Activated naive CD8-positive, alpha-beta T cell treated with anti-CD3 and anti-CD28 coated beads, Interleukin-2, amount 50 U/mL, for 24 hours (primary cell): ENCODE measurements at regions not wholly inside any gene's neighbourhood (a gene's known extent, or its start where the extent isn't known, plus 50 kb on each side); places are given as distances from the start of the nearest gene placed in this dataset.
A peak's percentile ranks its signal among the peaks of the same experiment; 100 is the strongest.

ENCODE experiments used
- ATAC-seq: fragments of 150-1000 bp; cut with Tn5 transposase; one replicate; pipeline ENCODE4 v1.10.0; 2021
- DNase-seq: peaks from one replicate; pipeline ENCODE4 v3.0.0; 2021
- H3K27ac Mint-ChIP-seq: one replicate; pipeline ENCODE4 v1.8.0; 2021; ENCODE audit warnings: mild to moderate bottlenecking, mixed read lengths
- H3K27me3 Mint-ChIP-seq: one replicate; pipeline ENCODE4 v1.8.0; 2021; ENCODE audit warnings: mixed read lengths
- H3K36me3 Mint-ChIP-seq: one replicate; pipeline ENCODE4 v1.8.0; 2021; ENCODE audit warnings: low read depth, mixed read lengths
- H3K4me1 Mint-ChIP-seq: one replicate; pipeline ENCODE4 v1.8.0; 2021; ENCODE audit warnings: mixed read lengths
- H3K4me3 Mint-ChIP-seq: one replicate; pipeline ENCODE4 v1.8.0; 2021; ENCODE audit warnings: mild to moderate bottlenecking, moderate library complexity, mixed read lengths
- H3K9me3 Mint-ChIP-seq: one replicate; pipeline ENCODE4 v1.8.0; 2021; ENCODE audit warnings: mixed read lengths

- peaks cover 36% of the 10 kb centered on the region for H3K27me3 Mint-ChIP-seq
- H3K4me1 Mint-ChIP-seq = no peaks in the 10 kb centered on the region
- no peaks in the 10 kb centered on the region for H3K36me3 Mint-ChIP-seq
- no peak overlapping the region for H3K4me3 Mint-ChIP-seq
- H3K9me3 Mint-ChIP-seq = no peaks in the 10 kb centered on the region
- H3K27ac Mint-ChIP-seq = no peak overlapping the region
- ATAC-seq (no peak), DNase-seq (no peak)
These were observed 64.8 kb downstream of the CDCA7 start for GRCh38 chr2:173419506-173419905.

DNA sequence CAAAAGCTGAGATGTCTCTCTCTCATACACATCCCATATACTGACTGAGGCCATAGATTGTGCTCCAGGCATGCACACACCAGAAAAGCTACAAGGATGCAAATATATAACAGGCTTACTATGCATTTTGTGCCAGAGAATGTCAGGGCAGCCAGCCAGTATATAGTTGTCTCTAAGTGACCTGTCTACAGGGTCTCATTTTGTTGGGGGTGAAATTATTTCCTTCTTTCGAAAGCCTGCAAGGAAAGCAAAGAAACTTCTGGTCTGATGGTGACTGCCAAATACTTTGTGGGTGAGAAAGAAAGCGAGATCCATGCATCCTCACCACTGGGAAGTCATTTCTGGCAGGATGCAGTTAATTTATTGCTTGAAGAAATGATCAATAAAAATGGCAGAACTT, 70.2 kb downstream of the CDCA7 start:
- no peak for ATAC-seq
- H3K36me3 Mint-ChIP-seq = no peaks in the 10 kb centered on the region
- H3K4me3 Mint-ChIP-seq = no peak overlapping the region
- H3K27me3 Mint-ChIP-seq = peaks cover 26% of the 10 kb centered on the region
- H3K9me3 Mint-ChIP-seq = no peaks in the 10 kb centered on the region
- no peak overlapping the region for H3K27ac Mint-ChIP-seq
- H3K4me1 Mint-ChIP-seq = no peaks in the 10 kb centered on the region
- DNase-seq = no peak

DNA sequence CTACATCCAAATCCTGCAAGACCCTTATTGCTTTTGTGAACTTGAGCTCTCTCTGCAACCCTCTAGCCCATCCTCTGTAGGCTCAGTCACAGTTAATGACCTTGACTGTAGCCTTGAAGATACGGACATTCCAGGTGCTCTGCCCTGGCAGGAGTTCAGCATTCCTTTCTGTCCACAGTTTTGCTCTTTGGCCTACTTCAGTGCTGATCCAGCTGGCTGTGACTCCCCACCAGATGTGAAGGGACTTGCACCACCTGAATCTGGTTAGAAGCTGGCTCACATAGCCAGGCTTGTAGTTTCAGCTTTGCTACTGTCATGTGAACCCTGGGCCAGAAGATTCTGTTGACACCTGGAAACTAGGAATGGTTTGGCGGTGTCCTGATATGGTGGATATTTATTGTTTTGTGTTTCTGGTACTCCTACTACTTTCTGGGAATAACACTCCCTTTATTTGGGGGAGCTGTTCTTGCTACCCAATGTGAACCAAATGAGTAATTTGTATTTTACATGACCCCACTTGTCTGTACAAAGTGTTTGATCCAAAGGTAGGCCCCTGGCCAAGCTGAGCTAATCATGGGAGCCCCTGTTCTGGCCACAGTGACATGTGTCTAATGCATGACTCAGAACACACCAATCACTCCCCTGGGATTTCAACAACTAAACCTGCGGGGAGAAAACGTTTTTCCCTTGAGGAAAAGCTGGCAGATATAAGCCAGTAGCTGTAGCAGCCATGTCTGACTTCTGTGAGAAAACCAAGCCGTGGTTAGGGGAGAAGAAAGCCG, 73.4 kb downstream of the CDCA7 start:
- Mint-ChIP-seq H3K27me3 (peaks cover 15% of the 10 kb centered on the region), H3K27ac (no peak overlapping the region), H3K4me1 (no peaks in the 10 kb centered on the region), H3K36me3 (no peaks in the 10 kb centered on the region), H3K9me3 (no peaks in the 10 kb centered on the region), H3K4me3 (no peak overlapping the region)
- ATAC-seq (no peak), DNase-seq (no peak)

DNA sequence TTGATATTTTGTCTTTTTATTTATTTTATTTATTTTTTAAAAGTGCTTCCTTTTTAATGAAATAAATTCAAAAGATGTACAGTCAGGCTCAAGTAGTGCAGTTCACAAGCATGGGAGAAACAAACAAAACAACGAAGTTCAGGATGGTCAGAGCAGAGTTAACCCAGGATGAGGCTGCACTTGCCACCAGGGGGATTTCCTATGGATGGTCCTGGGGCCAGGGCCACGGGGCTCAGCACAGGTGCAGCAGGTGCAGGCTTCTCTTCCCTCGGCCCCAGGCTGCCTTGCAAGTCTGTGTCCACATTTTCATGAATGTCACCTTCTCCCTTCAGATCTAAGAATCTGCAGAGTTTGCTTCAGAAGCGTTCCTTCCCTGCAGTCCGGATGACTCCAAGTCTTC, 76.5 kb downstream of the CDCA7 start:
- Mint-ChIP-seq H3K9me3 (no peaks in the 10 kb centered on the region), H3K27ac (no peak overlapping the region), H3K36me3 (no peaks in the 10 kb centered on the region), H3K27me3 (peaks cover 19% of the 10 kb centered on the region), H3K4me1 (peaks cover 6% of the 10 kb centered on the region), H3K4me3 (no peak overlapping the region)
- no peak for DNase-seq
- no peak for ATAC-seq

- DNase-seq = no peak
- H3K4me1 Mint-ChIP-seq = peaks cover 7% of the 10 kb centered on the region
- H3K9me3 Mint-ChIP-seq = no peaks in the 10 kb centered on the region
- H3K27ac Mint-ChIP-seq = no peak overlapping the region
- no peak for ATAC-seq
- H3K36me3 Mint-ChIP-seq = no peaks in the 10 kb centered on the region
- no peak overlapping the region for H3K4me3 Mint-ChIP-seq
- H3K27me3 Mint-ChIP-seq = peaks cover 19% of the 10 kb centered on the region
These were observed 77.5 kb downstream of the CDCA7 start for GRCh38 chr2:173432049-173432754.

DNA sequence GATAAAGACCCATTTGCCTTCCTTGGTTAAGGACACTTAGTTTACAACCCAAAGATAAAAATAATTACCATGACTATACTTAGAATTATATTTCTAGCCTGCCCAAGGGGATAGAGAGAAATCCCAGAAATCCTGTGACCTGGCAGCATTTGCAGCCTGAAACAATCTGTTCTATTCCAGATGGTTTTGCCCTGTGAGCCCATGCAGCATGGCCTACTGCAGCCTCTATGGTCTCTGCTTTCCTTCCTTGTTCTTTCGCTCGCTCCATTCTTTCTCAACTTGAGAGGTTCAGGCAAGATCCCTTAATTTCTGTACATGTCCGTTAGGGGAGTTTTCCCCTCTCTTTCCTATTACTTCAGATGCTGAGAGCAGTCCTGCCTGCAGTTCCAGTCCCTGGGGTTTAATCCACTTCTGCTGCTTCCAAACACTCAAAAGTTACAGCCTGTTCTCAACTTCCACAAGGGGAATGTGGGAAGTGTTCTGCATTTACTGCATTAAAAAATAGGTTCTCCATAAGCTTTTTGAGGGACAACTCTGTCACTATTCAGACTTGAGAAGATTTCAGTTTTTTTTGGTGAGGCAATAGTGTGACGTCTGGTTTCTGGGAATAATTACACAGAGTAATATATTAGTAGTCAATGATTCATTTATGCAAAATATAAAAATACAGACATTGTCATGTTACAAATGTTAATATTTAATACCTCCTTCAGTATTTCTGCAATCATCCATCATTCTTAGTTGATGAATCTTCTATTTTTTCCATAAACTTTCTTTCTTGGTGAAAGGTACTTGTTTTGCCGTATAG, 80.3 kb downstream of the CDCA7 start:
- Mint-ChIP-seq H3K27me3 (peaks cover 15% of the 10 kb centered on the region), H3K9me3 (no peaks in the 10 kb centered on the region), H3K4me1 (peaks cover 7% of the 10 kb centered on the region), H3K27ac (no peak overlapping the region), H3K4me3 (no peak overlapping the region), H3K36me3 (no peaks in the 10 kb centered on the region)
- DNase-seq = no peak
- ATAC-seq = no peak

GRCh38 chr2:173435574-173435973, 80.9 kb downstream of the CDCA7 start:
- Mint-ChIP-seq H3K9me3 (no peaks in the 10 kb centered on the region), H3K36me3 (no peaks in the 10 kb centered on the region), H3K4me1 (peaks cover 7% of the 10 kb centered on the region), H3K27ac (no peak overlapping the region), H3K27me3 (peaks cover 11% of the 10 kb centered on the region), H3K4me3 (no peak overlapping the region)
- no peak for DNase-seq
- no peak for ATAC-seq

GRCh38 chr2:173436088-173436487, 81.4 kb downstream of the CDCA7 start:
- no peak for ATAC-seq
- no peak for DNase-seq
- no peak overlapping the region for H3K27ac Mint-ChIP-seq
- H3K27me3 Mint-ChIP-seq = peaks cover 11% of the 10 kb centered on the region
- H3K4me1 Mint-ChIP-seq = peaks cover 7% of the 10 kb centered on the region
- no peaks in the 10 kb centered on the region for H3K36me3 Mint-ChIP-seq
- H3K4me3 Mint-ChIP-seq = no peak overlapping the region
- no peaks in the 10 kb centered on the region for H3K9me3 Mint-ChIP-seq

DNA sequence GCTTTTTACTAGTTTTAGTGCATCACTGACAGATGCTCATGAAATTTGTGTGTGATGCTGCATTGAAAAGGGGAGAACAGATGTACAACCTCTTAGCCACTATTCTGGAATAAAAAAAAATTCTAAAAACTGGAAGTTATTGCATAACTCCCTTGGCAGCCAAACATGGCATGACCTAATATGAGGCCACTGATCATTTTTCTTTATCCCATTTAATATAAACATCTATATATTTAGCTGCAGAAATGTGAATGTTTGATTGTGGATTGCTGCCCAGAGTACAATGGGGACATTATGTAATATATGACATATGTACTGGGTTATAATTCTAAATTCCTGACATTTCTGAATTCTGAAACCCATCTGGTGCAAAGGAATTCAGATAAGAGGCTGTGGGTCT, 86.5 kb downstream of the CDCA7 start:
- H3K27me3 Mint-ChIP-seq = no peaks in the 10 kb centered on the region
- no peaks in the 10 kb centered on the region for H3K36me3 Mint-ChIP-seq
- ATAC-seq = no peak
- no peak overlapping the region for H3K27ac Mint-ChIP-seq
- H3K4me3 Mint-ChIP-seq = no peak overlapping the region
- DNase-seq = no peak
- H3K4me1 Mint-ChIP-seq = peaks cover under 1% of the 10 kb centered on the region
- no peaks in the 10 kb centered on the region for H3K9me3 Mint-ChIP-seq

- Mint-ChIP-seq H3K4me3 (no peak overlapping the region), H3K36me3 (no peaks in the 10 kb centered on the region), H3K9me3 (no peaks in the 10 kb centered on the region), H3K27ac (no peak overlapping the region), H3K4me1 (no peaks in the 10 kb centered on the region), H3K27me3 (no peaks in the 10 kb centered on the region)
- ATAC-seq (no peak), DNase-seq (no peak)
These were observed 87.9 kb downstream of the CDCA7 start for GRCh38 chr2:173442542-173442941.

DNA sequence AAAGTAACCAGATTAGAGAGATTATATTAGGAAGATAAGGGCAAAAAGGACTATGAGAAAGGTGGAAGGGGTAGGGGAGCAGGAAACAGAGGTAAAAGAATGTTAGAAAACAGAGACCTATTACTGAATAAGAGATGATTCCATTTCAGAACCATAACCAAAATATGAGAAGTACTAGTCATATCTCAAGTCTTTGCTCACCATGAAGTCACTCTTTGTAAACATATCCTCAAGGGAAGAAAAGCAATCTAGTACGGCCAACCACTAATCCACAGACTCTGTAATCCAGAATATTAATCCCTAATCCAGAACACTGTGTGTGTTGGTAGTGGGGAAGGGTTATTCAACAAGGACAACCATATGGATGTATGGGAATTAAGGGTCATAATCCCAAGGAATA, 92.0 kb downstream of the CDCA7 start:
- Mint-ChIP-seq H3K36me3 (no peaks in the 10 kb centered on the region), H3K9me3 (no peaks in the 10 kb centered on the region), H3K4me1 (peaks cover 17% of the 10 kb centered on the region), H3K27ac (no peak overlapping the region), H3K27me3 (peaks cover 4% of the 10 kb centered on the region), H3K4me3 (no peak overlapping the region)
- no peak for DNase-seq
- no peak for ATAC-seq

DNA sequence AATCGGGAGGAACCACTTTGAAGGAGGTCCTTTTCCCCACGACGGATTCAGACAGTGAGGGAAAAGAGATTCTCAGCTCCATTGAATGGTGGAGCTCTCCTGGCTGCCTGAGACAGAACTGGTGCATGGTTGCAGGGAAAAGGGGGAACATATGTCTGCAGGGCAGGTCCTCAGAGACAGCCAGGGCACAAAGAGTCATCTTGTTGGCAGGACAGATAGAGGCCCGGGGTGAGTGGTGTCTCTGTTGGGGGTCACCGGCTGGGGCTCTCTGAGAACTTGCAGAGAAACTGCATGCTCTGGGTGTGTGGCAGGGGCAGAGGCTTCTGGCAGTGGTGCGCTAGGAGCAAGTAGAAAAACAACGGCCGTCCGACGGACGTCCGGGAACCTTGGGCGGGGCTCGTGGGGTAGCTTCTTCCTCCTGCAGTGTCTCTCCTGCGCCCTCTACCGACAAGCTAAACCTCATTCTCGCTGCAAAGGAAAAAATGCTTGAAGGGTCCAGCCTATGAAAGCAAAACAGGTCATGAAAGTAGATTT, 94.3 kb downstream of the CDCA7 start:
- DNase-seq = peak; percentile 73
- Mint-ChIP-seq H3K27ac (no peak overlapping the region), H3K4me3 (peak overlapping the region; percentile 42)

GRCh38 chr2:173451118-173451517, 96.4 kb downstream of the CDCA7 start:
- ATAC-seq = peak; percentile 40
- H3K27me3 Mint-ChIP-seq = peaks cover 9% of the 10 kb centered on the region

More for the DNA sequence above, 94.3 kb downstream of the CDCA7 start:
- H3K9me3 Mint-ChIP-seq = no peaks in the 10 kb centered on the region
- H3K27me3 Mint-ChIP-seq = peaks cover 9% of the 10 kb centered on the region
- ATAC-seq = peak; percentile 33
- H3K4me1 Mint-ChIP-seq = peaks cover 17% of the 10 kb centered on the region
- no peaks in the 10 kb centered on the region for H3K36me3 Mint-ChIP-seq

DNA sequence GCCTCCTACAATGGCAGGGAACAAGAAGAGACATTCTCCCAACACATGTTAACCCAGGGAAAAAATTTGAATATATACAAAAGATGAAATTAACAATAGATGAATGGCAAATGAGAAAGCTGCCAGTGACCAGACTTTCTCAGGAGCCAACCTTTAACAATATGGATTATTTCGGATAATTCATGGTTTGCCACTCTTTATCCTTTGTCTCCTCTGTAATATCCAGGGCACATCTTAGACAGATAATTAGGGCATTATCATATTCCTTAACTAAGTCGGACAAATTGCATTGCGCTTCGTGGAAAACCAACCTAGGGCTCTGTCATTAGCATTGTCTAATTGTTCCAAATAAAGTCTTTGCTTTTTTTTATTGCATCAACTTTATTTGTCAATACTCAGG, 97.3 kb downstream of the CDCA7 start:
- Mint-ChIP-seq H3K4me1 (peaks cover 17% of the 10 kb centered on the region), H3K9me3 (no peaks in the 10 kb centered on the region), H3K36me3 (no peaks in the 10 kb centered on the region), H3K27me3 (peaks cover 9% of the 10 kb centered on the region), H3K27ac (no peak overlapping the region), H3K4me3 (no peak overlapping the region)
- DNase-seq (no peak), ATAC-seq (no peak)

More at GRCh38 chr2:173451118-173451517, 96.4 kb downstream of the CDCA7 start:
- no peak overlapping the region for H3K27ac Mint-ChIP-seq
- H3K4me1 Mint-ChIP-seq = peaks cover 17% of the 10 kb centered on the region
- no peaks in the 10 kb centered on the region for H3K36me3 Mint-ChIP-seq
- DNase-seq = peak; percentile 16
- no peaks in the 10 kb centered on the region for H3K9me3 Mint-ChIP-seq
- H3K4me3 Mint-ChIP-seq = peak overlapping the region; percentile 39
